HEK293T (cell line): ENCODE measurements at regions not wholly inside any gene's neighbourhood (a gene's known extent, or its start where the extent isn't known, plus 50 kb on each side); places are given as distances from the start of the nearest gene placed in this dataset.

Source experiments
- BHLHE40 ChIP-seq: fragments of 450-650 bp; IDR thresholded peaks from 2 replicates; pipeline ENCODE4 v1.6.1; 2016; ENCODE audit warnings: mild to moderate bottlenecking, moderate library complexity, borderline replicate concordance
- ELF4 ChIP-seq: fragments of 450-650 bp; IDR thresholded peaks from 2 replicates; pipeline ENCODE4 v1.6.1; 2017; ENCODE audit warnings: antibody characterized with exemption
- FOXA1 ChIP-seq: fragments of 450-650 bp; IDR thresholded peaks from 2 replicates; pipeline ENCODE4 v1.6.1; 2016; ENCODE audit warnings: mild to moderate bottlenecking
- FOXK2 ChIP-seq: fragments of 450-650 bp; IDR thresholded peaks from 2 replicates; pipeline ENCODE4 v1.6.1; 2016; ENCODE audit warnings: mild to moderate bottlenecking
- HDGF ChIP-seq: fragments of 450-650 bp; IDR thresholded peaks from 2 replicates; pipeline ENCODE4 v1.6.1; 2017; ENCODE audit warnings: antibody characterized with exemption, borderline replicate concordance
- L3MBTL2 ChIP-seq: fragments of 450-650 bp; conservative IDR thresholded peaks from 2 replicates; pipeline ENCODE4 v1.6.1; 2016; ENCODE audit warnings: mild to moderate bottlenecking
- LEF1 ChIP-seq: fragments of 450-650 bp; IDR thresholded peaks from 2 replicates; pipeline ENCODE4 v1.6.1; 2017; ENCODE audit warnings: mild to moderate bottlenecking, borderline replicate concordance
- SP1 ChIP-seq: fragments of 450-650 bp; IDR thresholded peaks from 2 replicates; pipeline ENCODE4 v1.6.1; 2017
- SUZ12 ChIP-seq: fragments of 450-650 bp; IDR thresholded peaks from 2 replicates; pipeline ENCODE4 v1.6.1; 2016; ENCODE audit warnings: mild to moderate bottlenecking
- TF ChIP-seq, protein P1 (sequence below): fragments of 450-650 bp; IDR thresholded peaks from 2 replicates; pipeline ENCODE4 v1.6.1; 2016

DNA sequence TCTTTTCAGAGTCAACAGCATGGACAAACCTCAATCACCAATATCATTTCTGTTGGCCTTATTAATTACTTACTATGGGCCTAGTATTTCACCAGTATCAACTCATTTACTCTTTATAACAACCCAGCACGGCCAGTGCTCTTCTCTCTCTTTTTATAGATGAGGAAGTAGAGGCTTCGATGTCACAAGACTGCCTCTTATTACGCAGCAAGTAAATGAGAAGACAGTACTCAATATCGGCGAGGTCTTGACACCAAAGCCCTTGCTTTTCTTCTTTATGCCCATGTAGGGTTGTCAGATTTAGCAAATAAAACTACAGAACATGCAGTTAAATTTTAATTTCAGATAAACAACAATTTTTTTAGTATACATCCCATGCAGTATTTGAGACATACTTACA, 99.0 kb upstream of the KCNMB2 start:
- TF ChIP-seq FOXA1 (no peak), HDGF (no peak), LEF1 (no peak), BHLHE40 (no peak), SUZ12 (no peak), L3MBTL2 (no peak), SP1 (no peak), FOXK2 (no peak), ELF4 (no peak)
- TF ChIP-seq, protein P1, sequence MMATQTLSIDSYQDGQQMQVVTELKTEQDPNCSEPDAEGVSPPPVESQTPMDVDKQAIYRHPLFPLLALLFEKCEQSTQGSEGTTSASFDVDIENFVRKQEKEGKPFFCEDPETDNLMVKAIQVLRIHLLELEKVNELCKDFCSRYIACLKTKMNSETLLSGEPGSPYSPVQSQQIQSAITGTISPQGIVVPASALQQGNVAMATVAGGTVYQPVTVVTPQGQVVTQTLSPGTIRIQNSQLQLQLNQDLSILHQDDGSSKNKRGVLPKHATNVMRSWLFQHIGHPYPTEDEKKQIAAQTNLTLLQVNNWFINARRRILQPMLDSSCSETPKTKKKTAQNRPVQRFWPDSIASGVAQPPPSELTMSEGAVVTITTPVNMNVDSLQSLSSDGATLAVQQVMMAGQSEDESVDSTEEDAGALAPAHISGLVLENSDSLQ = no peak
